Left colon (tissue), 2 donors: ENCODE measurements at regions not wholly inside any gene's neighbourhood (a gene's known extent, or its start where the extent isn't known, plus 50 kb on each side); places are given as distances from the start of the nearest gene placed in this dataset.
"Not testable (repeated sequence)": the region's sequence is repeated elsewhere in the genome, so short reads cannot be mapped to it uniquely, and the experiment has no call there.

Source experiments
- ATAC-seq: fragments of 200-7000 bp; cut with Tn5 transposase; one replicate; pipeline ENCODE4 v1.9.1; 2020; ENCODE audit warnings: mild to moderate bottlenecking, moderate library complexity
- DNase-seq, 2 donors: peaks; one replicate each; pipeline ENCODE4 v3.0.0-alpha.2; 2020
- intact Hi-C, 2 donors: fragments of 100-400 bp; cut with DNase I in 1 of 2; cut with micrococcal nuclease in 1 of 2; formaldehyde crosslinking; loops; one replicate each; pipeline versions ENCODE4 v1.11.2 to v1.14.0; 2022; cut with DNase I, micrococcal nuclease
- donor health status: DM: no; HTN: no; CAD: no.
- donor health status: DM: yes; HTN: yes; CAD: no.

DNA sequence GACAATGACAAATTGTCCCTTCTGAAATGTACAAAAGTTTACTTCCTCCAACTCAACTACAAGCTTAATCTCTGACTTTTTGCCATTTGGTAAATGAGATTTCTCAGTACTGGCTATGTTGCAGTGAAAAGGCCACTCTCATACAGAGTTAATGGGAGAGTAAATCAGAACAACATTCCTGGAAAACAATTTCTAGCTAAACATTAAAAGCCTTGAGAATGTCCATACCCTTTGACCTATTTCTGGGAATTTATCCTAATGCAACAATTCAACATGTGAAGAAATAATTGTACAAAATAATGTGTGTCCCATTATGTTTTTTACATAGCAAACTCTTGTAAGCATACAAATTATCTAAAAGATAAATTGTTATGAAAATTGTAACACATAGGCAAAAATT, 56.3 kb upstream of the SPEF2 start:
- ATAC-seq, result no peak
- DNase-seq, result no peak
- intact Hi-C loops, result no loop called here

DNA sequence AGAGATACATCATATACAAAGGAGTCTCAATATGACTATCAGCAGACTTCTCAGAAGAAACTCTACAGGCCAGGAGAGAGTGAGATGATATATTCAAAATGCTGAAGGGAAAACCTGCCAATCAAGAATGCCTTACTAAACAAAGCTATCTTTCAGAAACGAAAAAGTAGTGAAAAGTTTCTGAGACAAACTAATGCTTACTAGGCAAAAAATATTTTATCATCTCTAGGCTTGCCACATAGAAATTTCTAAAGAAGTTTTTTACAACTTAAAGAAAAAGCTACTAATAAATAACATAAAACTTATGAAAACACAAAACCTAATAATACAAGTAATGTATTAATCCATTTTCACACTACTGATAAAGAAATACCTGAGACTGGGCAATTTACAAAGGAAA, 59.9 kb upstream of the SPEF2 start:
- DNase-seq (no peak), ATAC-seq (no peak)
- intact Hi-C loops, result no loop called here

GRCh38 chr5:35557199-35557598, 60.5 kb upstream of the SPEF2 start:
- ATAC-seq (no peak), DNase-seq (no peak)
- intact Hi-C loops, result no loop called here

DNA sequence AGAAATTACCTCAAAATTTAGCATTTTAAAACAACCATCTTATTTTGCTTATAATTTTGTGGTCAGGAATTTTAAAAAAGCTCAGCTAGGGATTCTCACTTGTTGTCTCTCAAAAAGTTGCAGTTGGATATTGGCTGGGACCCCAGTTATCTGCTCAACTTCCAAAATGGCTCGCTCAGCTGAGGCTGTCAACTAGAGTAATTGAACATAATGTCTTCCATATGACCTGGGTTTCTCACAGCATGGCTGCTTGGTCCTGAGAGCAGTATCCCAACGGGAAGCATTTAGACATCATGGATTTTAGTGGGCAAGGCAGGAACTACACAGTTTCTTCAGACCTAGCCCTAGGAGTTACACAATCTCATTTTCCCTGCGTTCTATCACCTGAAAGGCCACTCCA, 63.6 kb upstream of the SPEF2 start:
- no peak for ATAC-seq
- no peak for DNase-seq
- intact Hi-C loops, result no loop called here

DNA sequence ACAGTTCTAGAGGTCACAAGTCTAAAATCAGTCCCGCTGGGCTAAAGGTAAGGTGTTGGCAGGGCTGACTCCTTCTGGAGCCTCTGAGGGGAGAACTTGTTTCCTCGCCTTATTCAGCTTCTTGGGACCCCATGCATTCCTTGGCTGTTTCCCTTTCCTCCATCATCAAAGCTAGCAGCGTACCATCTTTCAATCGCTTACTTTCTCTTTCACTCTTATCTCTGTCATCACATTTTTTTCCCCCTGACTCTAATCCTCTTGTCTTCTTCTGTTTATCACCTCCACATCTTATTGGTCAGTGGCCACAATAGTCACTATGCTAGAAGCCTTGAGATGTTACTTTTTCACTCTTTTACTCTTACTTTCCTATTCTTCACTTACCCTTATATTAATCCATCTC, 72.5 kb upstream of the SPEF2 start:
- DNase-seq (no peak), ATAC-seq (no peak)
- intact Hi-C loops, result no loop called here

GRCh38 chr5:35543408-35543807, 74.3 kb upstream of the SPEF2 start:
- ATAC-seq, result no peak
- DNase-seq, result no peak
- intact Hi-C loops, result no loop called here

DNA sequence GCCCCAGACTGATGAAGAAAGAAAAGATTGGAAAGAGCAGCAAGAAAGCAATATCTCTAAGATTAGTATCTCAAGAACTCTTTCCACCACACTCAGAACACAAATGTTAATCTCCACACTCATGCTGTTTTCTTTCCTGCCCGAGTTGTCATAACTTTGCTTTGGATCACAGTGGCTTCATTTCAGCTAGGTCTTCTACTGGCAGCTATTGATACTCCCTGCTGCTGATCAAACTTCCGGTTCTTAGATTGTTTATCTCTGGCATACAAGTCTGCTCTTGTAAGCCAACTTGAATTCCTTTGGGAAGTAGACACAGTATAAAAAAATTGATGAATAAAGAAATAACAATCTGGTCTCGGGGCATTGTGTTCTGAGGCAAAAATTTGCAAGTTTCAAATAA, 77.7 kb upstream of the SPEF2 start:
- DNase-seq, result no peak
- ATAC-seq, result no peak
- intact Hi-C loops, result no loop called here

GRCh38 chr5:35538198-35538931, 79.3 kb upstream of the SPEF2 start:
- intact Hi-C loops, result no loop called here
- no peak for DNase-seq
- ATAC-seq, result no peak

GRCh38 chr5:35533156-35533555, 84.5 kb upstream of the SPEF2 start:
- ATAC-seq (no peak), DNase-seq (no peak)
- intact Hi-C loops, result no loop called here

DNA sequence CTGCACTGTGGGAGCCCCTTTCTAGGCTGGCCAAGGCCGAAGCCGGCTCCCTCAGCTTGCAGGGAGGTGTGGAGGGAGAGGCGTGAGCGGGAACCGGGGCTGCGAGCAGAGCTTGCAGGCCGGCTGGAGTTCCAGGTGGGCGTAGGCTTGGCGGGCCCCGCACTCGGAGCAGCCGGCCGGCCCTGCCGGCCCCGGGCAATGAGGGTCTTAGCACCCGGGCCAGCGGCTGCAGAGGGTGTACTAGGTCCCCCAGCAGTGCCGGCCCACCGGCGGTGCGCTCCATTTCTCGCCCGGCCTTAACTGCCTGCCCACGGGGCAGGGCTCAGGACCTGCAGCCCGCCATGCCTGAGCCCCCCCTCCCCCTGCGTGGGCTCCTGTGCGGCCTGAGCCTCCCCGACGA, 86.1 kb upstream of the SPEF2 start:
- DNase-seq, ATAC-seq, intact Hi-C loops: not testable (repeated sequence)

DNA sequence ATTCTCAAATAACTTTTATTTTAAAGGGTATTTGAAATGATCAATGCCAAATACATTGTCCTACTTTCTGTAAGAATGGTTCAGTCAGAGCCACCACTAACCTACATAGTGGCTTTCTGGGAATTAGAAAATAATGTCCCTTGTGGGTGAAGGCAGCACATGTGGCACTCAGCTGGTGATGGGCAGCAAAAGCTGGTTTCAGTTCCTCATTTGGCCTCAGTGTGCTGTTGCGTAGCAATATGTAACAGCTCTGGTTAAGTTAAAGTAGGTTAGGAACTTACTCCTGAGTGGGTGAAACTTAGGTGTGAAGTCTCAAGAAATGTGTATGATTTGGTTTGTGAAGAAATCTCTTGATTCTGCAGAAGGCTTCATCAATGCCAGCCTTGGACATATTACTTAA, 99.6 kb upstream of the SPEF2 start:
- intact Hi-C loops, result no loop called here
- ATAC-seq (no peak), DNase-seq (no peak)

GRCh38 chr5:35516271-35516670, 101.4 kb upstream of the SPEF2 start:
- intact Hi-C loops, result no loop called here
- no peak for DNase-seq
- ATAC-seq, result no peak

DNA sequence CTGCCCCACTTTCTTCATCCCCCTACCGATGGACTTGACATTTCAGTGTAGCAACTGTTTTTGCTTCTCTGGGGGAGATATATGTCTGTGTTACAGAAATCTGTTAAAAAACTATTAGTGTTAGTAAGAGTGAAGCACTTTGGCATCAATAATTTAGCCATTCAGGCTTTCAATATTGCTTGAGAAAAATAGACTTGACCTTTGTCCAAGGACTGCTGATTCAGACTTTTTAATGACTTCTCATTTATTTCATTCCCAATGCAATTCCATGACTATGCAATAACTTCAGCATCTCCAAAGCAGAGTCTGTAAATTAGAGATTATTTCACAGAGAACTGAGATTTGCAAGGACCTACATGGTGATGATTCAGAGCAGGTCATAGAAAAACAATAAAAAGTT, 104.1 kb upstream of the SPEF2 start:
- ATAC-seq (no peak), DNase-seq (no peak)
- intact Hi-C loops, result no loop called here

DNA sequence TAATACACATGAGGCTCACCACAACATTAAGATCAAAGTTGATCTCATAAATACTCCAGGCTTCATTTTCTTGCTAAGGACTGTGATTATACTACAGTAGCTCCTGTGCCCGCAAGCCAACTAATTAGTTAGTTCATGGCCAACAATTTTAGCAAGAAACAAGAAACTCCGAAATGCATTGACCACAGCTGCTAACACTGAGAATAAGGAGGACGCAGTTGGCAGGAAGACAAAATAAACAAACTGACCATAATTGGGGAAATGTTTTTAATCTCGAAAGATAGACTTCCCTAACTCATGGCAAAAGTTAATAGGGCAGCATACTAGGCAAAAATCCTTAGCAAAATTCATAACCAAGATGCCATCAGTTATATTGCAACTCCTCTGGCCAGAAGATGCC, 115.5 kb upstream of the SPEF2 start:
- ATAC-seq (no peak), DNase-seq (no peak)
- intact Hi-C loops, result no loop called here

DNA sequence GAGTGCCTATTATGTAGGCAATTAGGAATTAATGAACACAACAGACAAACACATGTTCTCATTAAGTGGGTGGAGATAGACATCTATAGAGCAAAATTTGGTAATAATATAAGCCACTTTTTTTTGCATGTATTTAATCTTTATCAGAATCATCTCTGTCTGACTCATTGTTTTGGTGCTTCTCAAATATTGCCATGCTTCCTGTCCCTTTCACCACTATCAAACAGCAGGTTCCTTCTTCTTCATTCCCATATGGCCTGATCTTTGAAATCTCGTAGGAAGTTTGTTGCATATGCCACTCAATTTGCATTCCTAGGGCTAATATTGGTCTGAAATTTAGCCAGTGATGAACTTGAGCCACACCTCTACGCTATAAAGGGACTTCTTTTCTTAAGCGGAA, 128.9 kb upstream of the SPEF2 start:
- intact Hi-C loops, result no loop called here
- ATAC-seq (no peak), DNase-seq (no peak)

GRCh38 chr5:35488055-35488454, 129.6 kb upstream of the SPEF2 start:
- DNase-seq (no peak), ATAC-seq (no peak)
- intact Hi-C loops, result no loop called here

- intact Hi-C loops, result no loop called here
- no peak for DNase-seq
- no peak for ATAC-seq
Observed at GRCh38 chr5:35487233-35488025, 130.2 kb upstream of the SPEF2 start.

- intact Hi-C loops, result no loop called here
- no peak for ATAC-seq
- no peak for DNase-seq
Observed at GRCh38 chr5:35485487-35485886, 132.2 kb upstream of the SPEF2 start.

- intact Hi-C loops, result no loop called here
- no peak for ATAC-seq
- DNase-seq, result no peak
Observed at GRCh38 chr5:35484241-35484640, 133.4 kb upstream of the SPEF2 start.

DNA sequence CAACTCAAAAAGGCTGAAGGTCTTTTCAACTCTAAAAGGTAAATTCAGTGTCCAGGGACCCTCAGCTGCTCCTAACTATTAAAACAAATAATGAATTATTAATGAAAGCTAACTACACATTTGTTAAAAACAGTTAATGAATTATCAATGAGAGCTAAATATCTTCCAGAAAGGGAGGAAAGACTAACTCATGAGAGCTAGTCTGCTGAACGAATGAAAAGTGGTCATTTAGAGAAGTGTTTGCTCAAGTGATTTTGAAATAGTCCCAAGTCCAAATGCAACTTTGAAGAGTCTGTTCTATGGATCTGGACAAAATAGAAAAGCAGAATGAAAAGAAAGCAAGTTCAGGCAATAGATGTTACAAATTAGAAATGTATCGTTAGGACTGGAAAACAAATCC, 133.9 kb upstream of the SPEF2 start:
- intact Hi-C loops, result no loop called here
- no peak for DNase-seq
- ATAC-seq, result no peak

GRCh38 chr5:35483191-35483590, 134.5 kb upstream of the SPEF2 start:
- ATAC-seq (no peak), DNase-seq (no peak)
- intact Hi-C loops, result no loop called here
